AG09309 (cell line): ENCODE measurements at regions not wholly inside any gene's neighbourhood (a gene's known extent, or its start where the extent isn't known, plus 50 kb on each side); places are given as distances from the start of the nearest gene placed in this dataset.
"Not testable (repeated sequence)": the region's sequence is repeated elsewhere in the genome, so short reads cannot be mapped to it uniquely, and the experiment has no call there.

ENCODE experiments used
- DNase-seq: peaks from one replicate; pipeline ENCODE4 v3.0.0-alpha.2; 2010; ENCODE audit warnings: low read depth
- H3K4me3 ChIP-seq: 2 replicates; pipeline ENCODE4 v1.5.1; 2011; ENCODE audit warnings: mild to moderate bottlenecking, low read depth, low read length, moderate library complexity; ENCODE audit not compliant: control insufficient read depth
- CTCF ChIP-seq: IDR thresholded peaks from 2 replicates; pipeline ENCODE4 v1.5.1; 2011; ENCODE audit warnings: mild to moderate bottlenecking, low read depth, low read length, inconsistent platforms; ENCODE audit not compliant: insufficient read depth, control insufficient read depth; ENCODE audit errors: missing control alignments

- H3K4me3 ChIP-seq = no peak overlapping the region
- no peak for DNase-seq
- TF ChIP-seq CTCF = no peak
Measured at GRCh38 chr20:30937790-30938189, 319.7 kb upstream of the DEFB115 start.

GRCh38 chr20:30949761-30950160, 307.7 kb upstream of the DEFB115 start:
- no peak for TF ChIP-seq CTCF
- no peak for DNase-seq
- no peak overlapping the region for H3K4me3 ChIP-seq

- DNase-seq, H3K4me3 ChIP-seq: not testable (repeated sequence)
Measured at GRCh38 chr20:30951088-30951487, 306.4 kb upstream of the DEFB115 start.

GRCh38 chr20:30956649-30957048, 300.8 kb upstream of the DEFB115 start:
- not testable (repeated sequence) for DNase-seq, H3K4me3 ChIP-seq

GRCh38 chr20:30959208-30959607, 298.3 kb upstream of the DEFB115 start:
- not testable (repeated sequence) for H3K4me3 ChIP-seq, DNase-seq

- no peak for TF ChIP-seq CTCF
- no peak for DNase-seq
- H3K4me3 ChIP-seq = no peak overlapping the region
Measured at GRCh38 chr20:30963591-30963990, 293.9 kb upstream of the DEFB115 start.

GRCh38 chr20:30975859-30976258, 281.6 kb upstream of the DEFB115 start:
- not testable (repeated sequence) for H3K4me3 ChIP-seq, DNase-seq

- no peak overlapping the region for H3K4me3 ChIP-seq
- no peak for TF ChIP-seq CTCF
- DNase-seq = no peak
Measured at GRCh38 chr20:30985386-30985785, 272.1 kb upstream of the DEFB115 start.
